GM12892 (cell line): ENCODE measurements at regions not wholly inside any gene's neighbourhood (a gene's known extent, or its start where the extent isn't known, plus 50 kb on each side); places are given as distances from the start of the nearest gene placed in this dataset.

Experiments
- POLR2A ChIP-seq: IDR thresholded peaks from 2 replicates; pipeline ENCODE4 v1.6.1; 2011; ENCODE audit warnings: low read depth, low read length, control low read depth
- TAF1 ChIP-seq: IDR thresholded peaks from 2 replicates; pipeline ENCODE4 v1.6.1; 2011; ENCODE audit warnings: low read depth, mild to moderate bottlenecking, control low read depth, low read length, borderline replicate concordance

- no peak for TF ChIP-seq TAF1
- TF ChIP-seq POLR2A, result no peak
These were observed 69.3 kb upstream of the SEC11C start for GRCh38 chr18:59070181-59070912.
